T1000 (cell line): ENCODE measurements at regions not wholly inside any gene's neighbourhood (a gene's known extent, or its start where the extent isn't known, plus 50 kb on each side); places are given as distances from the start of the nearest gene placed in this dataset.

Experiments
- DNase-seq: peaks from one replicate; lab custom pipeline; 2025; ENCODE audit warnings: mixed read lengths; lab: John Stamatoyannopoulos, UW

- DNase-seq: no peak
These were observed 309.2 kb downstream of the FAT3 start for GRCh38 chr11:92533657-92534335.

GRCh38 chr11:92536883-92537282 is 312.3 kb downstream of the FAT3 start:
- DNase-seq: no peak

- no peak for DNase-seq
These were observed 315.5 kb downstream of the FAT3 start for GRCh38 chr11:92540096-92540495.

- no peak for DNase-seq
These were observed 321.4 kb downstream of the FAT3 start for GRCh38 chr11:92545906-92546471.

GRCh38 chr11:92546603-92547002 is 322.0 kb downstream of the FAT3 start:
- DNase-seq: no peak

- DNase-seq: no peak
These were observed 325.8 kb downstream of the FAT3 start for GRCh38 chr11:92550411-92550810.

GRCh38 chr11:92550871-92551270 is 326.3 kb downstream of the FAT3 start:
- no peak for DNase-seq

- no peak for DNase-seq
These were observed 328.3 kb downstream of the FAT3 start for GRCh38 chr11:92552942-92553341.

GRCh38 chr11:92554688-92555087 is 330.1 kb downstream of the FAT3 start:
- DNase-seq: no peak

- DNase-seq: no peak
These were observed 331.8 kb downstream of the FAT3 start for GRCh38 chr11:92556431-92556830.

GRCh38 chr11:92557879-92558278 is 333.3 kb downstream of the FAT3 start:
- peak; percentile 22 for DNase-seq

- DNase-seq: no peak
These were observed 333.7 kb downstream of the FAT3 start for GRCh38 chr11:92558323-92558722.

GRCh38 chr11:92569726-92570125 is 345.1 kb downstream of the FAT3 start:
- DNase-seq: no peak

- no peak for DNase-seq
These were observed 347.9 kb downstream of the FAT3 start for GRCh38 chr11:92572559-92572958.

- no peak for DNase-seq
These were observed 351.7 kb downstream of the FAT3 start for GRCh38 chr11:92576315-92576714.

- DNase-seq: no peak
These were observed 356.3 kb downstream of the FAT3 start for GRCh38 chr11:92580908-92581307.

GRCh38 chr11:92588393-92588792 is 363.8 kb downstream of the FAT3 start:
- DNase-seq: no peak

GRCh38 chr11:92589512-92589911 is 364.9 kb downstream of the FAT3 start:
- no peak for DNase-seq

GRCh38 chr11:92591521-92591920 is 366.9 kb downstream of the FAT3 start:
- no peak for DNase-seq

GRCh38 chr11:92594251-92594650 is 369.6 kb downstream of the FAT3 start:
- no peak for DNase-seq

GRCh38 chr11:92595052-92595451 is 370.4 kb downstream of the FAT3 start:
- DNase-seq: no peak

- DNase-seq: no peak
These were observed 372.1 kb downstream of the FAT3 start for GRCh38 chr11:92596596-92597317.

GRCh38 chr11:92601048-92601447 is 368.4 kb upstream of the MTNR1B start:
- DNase-seq: no peak
